HG03442 (cell line): ENCODE measurements at regions not wholly inside any gene's neighbourhood (a gene's known extent, or its start where the extent isn't known, plus 50 kb on each side); places are given as distances from the start of the nearest gene placed in this dataset.

ENCODE experiments used
- ATAC-seq: cut with Tn5 transposase; IDR thresholded peaks from one replicate; pipeline ENCODE4 v1.9.1; 2021; ENCODE audit warnings: mild to moderate bottlenecking, moderate library complexity; ENCODE audit not compliant: unreplicated experiment

GRCh38 chr6:148263010-148263409 lies 79.6 kb upstream of the SASH1 start:
- no peak for ATAC-seq

DNA sequence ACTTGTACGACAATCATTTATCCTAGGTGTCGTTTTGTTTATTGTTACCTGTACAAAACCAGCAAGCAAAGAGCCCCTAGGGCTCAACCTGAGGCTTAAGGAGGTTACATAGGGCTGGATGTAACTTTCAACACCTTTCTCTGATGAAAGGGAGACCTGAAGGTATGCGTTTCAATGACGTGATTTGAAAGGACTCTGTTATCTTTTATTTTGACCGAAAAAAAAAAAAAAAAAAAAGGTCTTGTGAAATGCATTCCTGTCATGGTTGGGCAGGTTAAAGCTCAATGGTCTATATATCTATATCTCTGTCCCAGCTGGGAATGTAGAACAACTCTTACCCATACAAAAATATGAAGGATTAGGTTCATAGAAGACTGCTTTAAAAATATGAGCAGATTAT lies 78.7 kb upstream of the SASH1 start:
- no peak for ATAC-seq

GRCh38 chr6:148265054-148265453 lies 77.6 kb upstream of the SASH1 start:
- ATAC-seq: no peak

DNA sequence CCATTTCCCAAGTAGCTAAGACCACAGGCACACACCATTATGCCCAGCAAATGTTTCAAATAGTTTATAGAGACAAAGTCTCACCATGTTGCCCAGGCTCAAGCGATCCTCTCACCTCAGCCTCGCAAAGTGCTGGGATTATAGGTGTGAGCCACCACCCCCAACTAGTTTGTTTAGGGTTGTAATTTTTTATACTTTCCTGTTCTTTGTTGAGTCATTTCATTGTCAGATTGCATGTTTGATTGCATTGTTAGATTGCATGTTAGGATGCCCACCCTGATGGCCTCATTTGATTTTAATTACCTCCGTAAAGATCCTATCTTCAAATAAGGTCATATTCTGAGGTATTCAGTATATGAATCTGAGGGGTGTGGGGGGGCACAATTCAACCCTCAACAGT lies 73.3 kb upstream of the SASH1 start:
- no peak for ATAC-seq

DNA sequence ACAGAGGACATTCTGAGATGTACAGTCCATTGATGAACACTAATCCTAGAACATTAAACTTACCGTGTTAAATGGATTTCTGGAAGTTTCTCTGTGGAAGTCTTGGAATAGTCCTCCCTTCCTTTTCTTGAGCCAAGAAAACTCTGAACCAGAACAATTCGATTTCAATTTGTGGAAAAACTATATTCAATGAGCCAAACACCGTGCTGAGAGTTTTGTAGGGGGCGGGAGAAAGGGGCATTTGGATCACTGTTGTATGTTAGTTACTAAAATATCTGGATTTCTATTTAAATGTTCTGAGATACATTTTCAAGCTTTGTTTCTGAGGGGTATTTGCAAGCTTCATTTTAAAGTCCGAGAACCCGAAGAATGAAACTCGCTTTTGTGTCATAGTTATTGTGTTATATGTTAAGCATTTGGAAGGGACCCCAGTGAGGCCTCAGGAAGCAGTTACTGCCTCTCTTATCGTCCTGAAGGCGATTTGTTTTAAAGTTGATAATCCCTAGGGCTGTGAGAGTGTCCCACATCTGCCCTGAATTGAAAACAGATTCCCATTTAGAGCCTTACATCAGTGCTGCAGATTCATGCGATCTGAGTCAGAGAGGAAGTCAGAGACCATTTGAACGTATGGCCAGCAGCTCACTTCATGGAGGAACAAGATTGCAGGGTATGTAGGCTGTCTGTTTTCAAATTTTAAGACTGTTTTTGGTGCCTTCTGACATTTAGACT lies 70.8 kb upstream of the SASH1 start:
- ATAC-seq: no peak

GRCh38 chr6:148272597-148272996 lies 70.0 kb upstream of the SASH1 start:
- no peak for ATAC-seq

DNA sequence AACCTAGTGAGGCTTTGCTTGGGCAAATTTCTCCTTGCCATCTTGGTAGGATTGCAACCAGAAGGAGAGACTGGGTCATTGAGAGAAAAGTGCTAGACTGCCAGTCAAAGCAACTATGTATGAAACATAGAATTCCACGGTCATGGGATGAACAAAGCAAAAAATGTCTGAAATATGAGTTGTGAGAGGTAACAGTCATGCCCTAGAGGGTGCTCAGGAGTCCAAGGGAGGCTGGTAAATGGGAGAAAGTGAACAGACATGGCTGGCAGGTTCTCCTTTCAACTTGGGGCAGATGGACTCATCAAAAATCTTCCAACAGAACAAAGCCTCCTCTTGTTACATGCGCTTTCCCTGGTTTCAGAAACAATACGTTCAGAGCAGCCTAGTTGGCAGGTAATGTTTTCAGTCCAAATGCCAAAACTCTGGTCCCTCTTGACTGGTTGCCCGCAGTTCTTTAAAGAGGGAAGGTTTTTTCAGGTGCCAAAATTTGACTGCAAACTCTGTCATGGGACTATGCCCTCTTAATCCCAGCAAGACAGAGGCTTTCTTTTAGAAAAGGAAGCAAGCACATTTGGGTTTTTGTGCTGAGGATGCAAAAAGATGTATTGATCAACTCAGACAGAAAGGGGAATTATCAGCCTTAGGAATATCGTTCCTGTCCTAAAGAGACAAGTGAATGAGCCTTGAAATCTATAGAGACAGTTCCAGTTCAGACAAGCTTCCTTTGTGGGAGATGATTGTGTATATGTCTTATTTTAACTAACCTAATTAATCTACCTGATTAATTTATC lies 68.5 kb upstream of the SASH1 start:
- no peak for ATAC-seq

DNA sequence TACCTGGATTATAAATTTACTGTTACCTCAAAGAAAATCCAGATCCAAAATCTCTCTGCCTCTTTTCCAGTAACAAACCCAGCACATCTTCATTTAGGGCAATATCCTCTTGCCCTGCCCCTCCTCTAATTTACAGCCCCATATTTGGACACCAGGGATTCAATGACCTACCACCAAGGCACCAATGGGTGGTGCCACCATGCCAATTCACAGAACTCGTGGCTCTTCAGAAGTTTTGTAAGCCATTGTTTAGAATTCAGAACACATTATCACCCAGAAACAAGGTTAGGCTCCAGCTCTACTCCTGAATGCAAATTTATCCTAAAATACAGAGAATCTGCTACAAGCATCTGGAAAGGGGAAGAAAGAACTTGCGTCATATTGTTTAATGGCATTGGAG lies 67.8 kb upstream of the SASH1 start:
- no peak for ATAC-seq

DNA sequence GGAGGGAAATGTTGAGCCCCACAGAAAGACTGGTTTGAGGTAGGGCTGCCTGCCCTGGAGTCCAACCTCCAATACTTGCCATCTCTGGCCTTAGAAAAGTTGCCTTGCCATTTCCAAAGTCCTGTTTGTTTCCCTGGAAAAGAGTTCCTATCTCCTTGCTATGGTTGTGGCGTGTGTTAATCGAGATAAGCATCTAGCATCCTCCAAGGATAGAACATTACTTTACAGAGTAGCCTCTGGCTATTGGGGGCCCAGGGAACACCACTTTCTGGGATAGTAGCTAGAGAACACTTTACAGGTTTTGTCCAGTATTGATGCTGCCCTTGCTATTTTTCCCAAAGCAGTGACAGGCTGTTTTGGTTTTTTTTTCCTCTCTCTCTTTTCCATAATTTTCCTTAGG lies 57.4 kb upstream of the SASH1 start:
- no peak for ATAC-seq

- no peak for ATAC-seq
These were observed 56.1 kb upstream of the SASH1 start for GRCh38 chr6:148286563-148286962.

GRCh38 chr6:148287623-148288333 lies 54.9 kb upstream of the SASH1 start:
- no peak for ATAC-seq

GRCh38 chr6:148288541-148288940 lies 54.1 kb upstream of the SASH1 start:
- no peak for ATAC-seq

GRCh38 chr6:148289153-148289552 lies 53.5 kb upstream of the SASH1 start:
- no peak for ATAC-seq

- ATAC-seq: no peak
These were observed 50.8 kb upstream of the SASH1 start for GRCh38 chr6:148291876-148292275.
